Panc1 (cell line): ENCODE measurements at regions not wholly inside any gene's neighbourhood (a gene's known extent, or its start where the extent isn't known, plus 50 kb on each side); places are given as distances from the start of the nearest gene placed in this dataset.

Experiments used
- CTCF ChIP-seq: fragments of 450-650 bp; IDR thresholded peaks from 2 replicates; pipeline ENCODE4 v1.5.1; 2017; ENCODE audit warnings: mild to moderate bottlenecking
- POLR2AphosphoS5 ChIP-seq: IDR thresholded peaks from 2 replicates; pipeline ENCODE4 v1.6.1; 2012; ENCODE audit warnings: mild to moderate bottlenecking, low read depth, low read length, moderate library complexity
- SIN3A ChIP-seq: IDR thresholded peaks from 2 replicates; pipeline ENCODE4 v1.6.1; 2012; ENCODE audit warnings: low read depth, mild to moderate bottlenecking, low read length, moderate library complexity, borderline replicate concordance; ENCODE audit not compliant: insufficient read depth
- TCF7L2 ChIP-seq: IDR thresholded peaks from 2 replicates; pipeline ENCODE4 v1.6.1; 2011; ENCODE audit warnings: mild to moderate bottlenecking, low read depth, low read length, inconsistent platforms

- TF ChIP-seq CTCF, result no peak
- no peak for TF ChIP-seq POLR2AphosphoS5
- TF ChIP-seq TCF7L2, result no peak
- no peak for TF ChIP-seq SIN3A
Measured at GRCh38 chr12:34210183-34210582, 187.9 kb downstream of the ALG10 start.
